ENCODE measurements at regions not wholly inside any gene's neighbourhood (a gene's known extent, or its start where the extent isn't known, plus 50 kb on each side); places are given as distances from the start of the nearest gene placed in this dataset.

GRCh38 chr2:217438136-217438535 is 564.7 kb downstream of the TNS1 start:
- Histone ChIP-seq H3K9ac (no peak overlapping the region), H3K4me1 (peaks cover 29% of the 10 kb centered on the region), H2AFZ (no peak overlapping the region), H3K27me3 (ENCODE audit: control insufficient read depth, insufficient read depth, low read length) (no peaks in the 10 kb centered on the region), H3K27ac (no peak overlapping the region), H3K4me2 (ENCODE audit: low read length) (no peak overlapping the region), H3K79me2 (no peaks in the 10 kb centered on the region), H3K36me3 (ENCODE audit: control insufficient read depth, insufficient read depth, low read length) (no peaks in the 10 kb centered on the region), H3K9me3 (ENCODE audit: control insufficient read depth, low read length) (no peaks in the 10 kb centered on the region), H3K4me3 (ENCODE audit: low read depth, low read length) (no peak overlapping the region)
- no peak for TF ChIP-seq CTCF (IDR thresholded peaks at IDR 0.05)

GRCh38 chr2:217437290-217437870 is 565.4 kb downstream of the TNS1 start:
- peaks cover 29% of the 10 kb centered on the region for H3K4me1 ChIP-seq
- no peaks in the 10 kb centered on the region for H3K79me2 ChIP-seq
- H3K9ac ChIP-seq = no peak overlapping the region
- no peaks in the 10 kb centered on the region for H3K36me3 ChIP-seq (ENCODE audit: control insufficient read depth, insufficient read depth, low read length)
- no peak for TF ChIP-seq CTCF (IDR thresholded peaks at IDR 0.05)
- no peak overlapping the region for H3K4me3 ChIP-seq (ENCODE audit: low read depth, low read length)
- H2AFZ ChIP-seq = no peak overlapping the region
- H3K4me2 ChIP-seq (ENCODE audit: low read length) = no peak overlapping the region
- H3K9me3 ChIP-seq (ENCODE audit: control insufficient read depth, low read length) = no peaks in the 10 kb centered on the region
- no peak overlapping the region for H3K27ac ChIP-seq
- H3K27me3 ChIP-seq (ENCODE audit: control insufficient read depth, insufficient read depth, low read length) = no peaks in the 10 kb centered on the region

GRCh38 chr2:217436386-217436785 is 566.4 kb downstream of the TNS1 start:
- H3K36me3 ChIP-seq (ENCODE audit: control insufficient read depth, insufficient read depth, low read length) = no peaks in the 10 kb centered on the region
- TF ChIP-seq CTCF (IDR thresholded peaks at IDR 0.05) = no peak
- peaks cover 29% of the 10 kb centered on the region for H3K4me1 ChIP-seq
- H3K4me2 ChIP-seq (ENCODE audit: low read length) = no peak overlapping the region
- peak overlapping the region; percentile 3 for H2AFZ ChIP-seq
- no peak overlapping the region for H3K4me3 ChIP-seq (ENCODE audit: low read depth, low read length)
- no peak overlapping the region for H3K27ac ChIP-seq
- H3K9me3 ChIP-seq (ENCODE audit: control insufficient read depth, low read length) = no peaks in the 10 kb centered on the region
- no peaks in the 10 kb centered on the region for H3K27me3 ChIP-seq (ENCODE audit: control insufficient read depth, insufficient read depth, low read length)
- H3K79me2 ChIP-seq = no peaks in the 10 kb centered on the region
- no peak overlapping the region for H3K9ac ChIP-seq

GRCh38 chr2:217434180-217434975 is 568.4 kb downstream of the TNS1 start:
- H3K27me3 ChIP-seq (ENCODE audit: control insufficient read depth, insufficient read depth, low read length) = no peaks in the 10 kb centered on the region
- TF ChIP-seq CTCF (IDR thresholded peaks at IDR 0.05) = no peak
- H3K36me3 ChIP-seq (ENCODE audit: control insufficient read depth, insufficient read depth, low read length) = no peaks in the 10 kb centered on the region
- no peaks in the 10 kb centered on the region for H3K9me3 ChIP-seq (ENCODE audit: control insufficient read depth, low read length)
- no peak overlapping the region for H3K9ac ChIP-seq
- no peak overlapping the region for H2AFZ ChIP-seq
- peak overlapping the region; percentile 23 for H3K4me2 ChIP-seq (ENCODE audit: low read length)
- no peaks in the 10 kb centered on the region for H3K79me2 ChIP-seq
- H3K4me3 ChIP-seq (ENCODE audit: low read depth, low read length) = no peak overlapping the region
- peaks cover 29% of the 10 kb centered on the region for H3K4me1 ChIP-seq
- peak overlapping the region; percentile 43 for H3K27ac ChIP-seq
